GM18868 (cell line): ENCODE measurements at regions not wholly inside any gene's neighbourhood (a gene's known extent, or its start where the extent isn't known, plus 50 kb on each side); places are given as distances from the start of the nearest gene placed in this dataset.

Experiments used
- ATAC-seq: cut with Tn5 transposase; IDR thresholded peaks from one replicate; pipeline ENCODE4 v1.9.1; 2021; ENCODE audit warnings: mild to moderate bottlenecking, moderate library complexity; ENCODE audit not compliant: unreplicated experiment

GRCh38 chr1:221335161-221336101 is 406.5 kb downstream of the DUSP10 start:
- ATAC-seq = no peak

- ATAC-seq = no peak
These were observed 405.8 kb downstream of the DUSP10 start for GRCh38 chr1:221336126-221336525.

GRCh38 chr1:221337106-221337505 is 404.8 kb downstream of the DUSP10 start:
- ATAC-seq = no peak

- no peak for ATAC-seq
These were observed 398.8 kb downstream of the DUSP10 start for GRCh38 chr1:221343136-221343535.

GRCh38 chr1:221343607-221344006 is 398.3 kb downstream of the DUSP10 start:
- no peak for ATAC-seq

- ATAC-seq = no peak
These were observed 397.2 kb downstream of the DUSP10 start for GRCh38 chr1:221344693-221345092.

GRCh38 chr1:221347706-221348105 is 394.2 kb downstream of the DUSP10 start:
- ATAC-seq = no peak

- ATAC-seq = no peak
These were observed 391.8 kb downstream of the DUSP10 start for GRCh38 chr1:221350091-221350490.

- ATAC-seq = no peak
These were observed 385.2 kb downstream of the DUSP10 start for GRCh38 chr1:221356693-221357092.

- ATAC-seq = no peak
These were observed 378.9 kb downstream of the DUSP10 start for GRCh38 chr1:221363039-221363438.

- no peak for ATAC-seq
These were observed 375.3 kb downstream of the DUSP10 start for GRCh38 chr1:221366495-221367110.

GRCh38 chr1:221371705-221372104 is 370.2 kb downstream of the DUSP10 start:
- no peak for ATAC-seq

GRCh38 chr1:221373795-221374194 is 368.1 kb downstream of the DUSP10 start:
- ATAC-seq = no peak

- no peak for ATAC-seq
These were observed 365.6 kb downstream of the DUSP10 start for GRCh38 chr1:221376286-221376685.

- ATAC-seq = no peak
These were observed 359.8 kb downstream of the DUSP10 start for GRCh38 chr1:221381910-221382623.

- ATAC-seq = no peak
These were observed 349.4 kb downstream of the DUSP10 start for GRCh38 chr1:221392453-221392852.

- ATAC-seq = no peak
These were observed 347.8 kb downstream of the DUSP10 start for GRCh38 chr1:221394011-221394544.

GRCh38 chr1:221396526-221396925 is 345.4 kb downstream of the DUSP10 start:
- ATAC-seq = no peak

GRCh38 chr1:221397141-221397540 is 344.7 kb downstream of the DUSP10 start:
- no peak for ATAC-seq

- no peak for ATAC-seq
These were observed 344.3 kb downstream of the DUSP10 start for GRCh38 chr1:221397606-221398005.

- ATAC-seq = no peak
These were observed 336.7 kb downstream of the DUSP10 start for GRCh38 chr1:221405146-221405545.
